ENCODE measurements at regions not wholly inside any gene's neighbourhood (a gene's known extent, or its start where the extent isn't known, plus 50 kb on each side); places are given as distances from the start of the nearest gene placed in this dataset.

- Histone ChIP-seq H3K9ac (ENCODE audit: extremely low read depth, insufficient read length, low read length) (no peak overlapping the region), H2BK20ac (ENCODE audit: low read depth, low read length, poor library complexity, severe bottlenecking) (no peak overlapping the region), H4K8ac (replicated peaks; ENCODE audit: insufficient read length, low read depth, low read length) (no peak overlapping the region), H3K23me2 (ENCODE audit: insufficient read length, low read depth, low read length, poor library complexity, severe bottlenecking) (no peaks in the 10 kb centered on the region), H3K23ac (ENCODE audit: insufficient read length, low read depth, low read length) (no peak overlapping the region), H4K91ac (ENCODE audit: insufficient read length, low read depth, low read length) (no peak overlapping the region), H3K27ac (ENCODE audit: insufficient read length, low read depth, low read length) (no peak overlapping the region), H3K4me1 (ENCODE audit: insufficient read depth, low read length) (no peaks in the 10 kb centered on the region), H4K20me1 (ENCODE audit: control insufficient read depth, insufficient read depth, insufficient read length) (no peaks in the 10 kb centered on the region), H3K4me2 (ENCODE audit: insufficient read depth, insufficient read length, low read length) (no peak overlapping the region), H3T11ph (ENCODE audit: low read length) (no peak overlapping the region), H3K79me1 (ENCODE audit: insufficient read depth, low read depth, low read length, poor library complexity, severe bottlenecking) (no peaks in the 10 kb centered on the region), H2AFZ (ENCODE audit: low read length) (no peak overlapping the region), H3K79me2 (ENCODE audit: insufficient read depth, low read length) (no peaks in the 10 kb centered on the region), H4K5ac (ENCODE audit: insufficient read length, low read depth, low read length) (no peak overlapping the region), H3K14ac (ENCODE audit: insufficient read depth, low read length) (no peak overlapping the region), H3K4ac (ENCODE audit: low read depth, low read length) (no peak overlapping the region), H2BK15ac (ENCODE audit: low read depth, low read length) (no peak overlapping the region), H3K18ac (ENCODE audit: insufficient read length, low read depth, low read length) (no peak overlapping the region), H2BK5ac (ENCODE audit: insufficient read length, low read length) (no peak overlapping the region), H2AK5ac (ENCODE audit: insufficient read length, low read length) (no peak overlapping the region), H2BK120ac (ENCODE audit: low read depth, low read length, poor library complexity, severe bottlenecking) (no peak overlapping the region), H3K56ac (ENCODE audit: insufficient read length, low read depth, low read length) (no peak overlapping the region), H2BK12ac (ENCODE audit: insufficient read length, low read depth, low read length) (no peak overlapping the region), H3K9me3 (ENCODE audit: control insufficient read depth, low read depth, low read length) (no peaks in the 10 kb centered on the region), H3K27me3 (ENCODE audit: insufficient read depth, low read length) (no peaks in the 10 kb centered on the region)
- no peak overlapping the region for H3K4me3 Mint-ChIP-seq
- no peak for TF ChIP-seq CTCF (conservative IDR thresholded peaks at IDR 0.05)
- DNase-seq = no peak
- H3K4me1 Mint-ChIP-seq = no peaks in the 10 kb centered on the region
- H3K9me3 Mint-ChIP-seq = peaks cover 2 to 3% of the 10 kb centered on the region in 2 experiments; a peak in 2 of 5 replicates
- no peak overlapping the region for H3K27ac Mint-ChIP-seq
- no peaks in the 10 kb centered on the region for H3K27me3 Mint-ChIP-seq (ENCODE audit: low read depth)
- H3K36me3 Mint-ChIP-seq (ENCODE audit: insufficient read depth in 1 of 3, low read depth in 3 of 3) = peaks cover 0 to 3% (median 0%) of the 10 kb centered on the region in 3 experiments; a peak in 2 of 7 replicates
- WGBS (ENCODE audit: extremely low coverage, insufficient read length, low lambda C conversion rate) = no CpG with 5 or more reads among the region's 4 CpGs
Observed at GRCh38 chr4:32191961-32192360, 1471.8 kb downstream of the PCDH7 start.

Data from H9 (cell line).